Stimulated activated CD8-positive, alpha-beta memory T cell treated with anti-CD3 and anti-CD28 coated beads, Interleukin-15, amount 100 ng/mL, for 48 hours (primary cell): ENCODE measurements at regions not wholly inside any gene's neighbourhood (a gene's known extent, or its start where the extent isn't known, plus 50 kb on each side); places are given as distances from the start of the nearest gene placed in this dataset.

ENCODE experiments used
- DNase-seq, 2 donors: peaks; one replicate each; pipeline ENCODE4 v3.0.0-alpha.2; 2020; ENCODE audit warnings: low read depth in 2 of 2

- no peak for DNase-seq
Measured at GRCh38 chr13:80131204-80131603, 209.7 kb downstream of the SPRY2 start.

- no peak for DNase-seq
Measured at GRCh38 chr13:80126389-80127068, 214.4 kb downstream of the SPRY2 start.

- DNase-seq, result no peak
Measured at GRCh38 chr13:80123945-80124344, 217.0 kb downstream of the SPRY2 start.

GRCh38 chr13:80121038-80121437, 219.9 kb downstream of the SPRY2 start:
- no peak for DNase-seq

GRCh38 chr13:80118506-80118905, 222.4 kb downstream of the SPRY2 start:
- no peak for DNase-seq

GRCh38 chr13:80118099-80118498, 222.8 kb downstream of the SPRY2 start:
- DNase-seq, result no peak

GRCh38 chr13:80117515-80117914, 223.4 kb downstream of the SPRY2 start:
- DNase-seq, result no peak

- no peak for DNase-seq
Measured at GRCh38 chr13:80116107-80116506, 224.8 kb downstream of the SPRY2 start.

- DNase-seq, result no peak
Measured at GRCh38 chr13:80115616-80116015, 225.3 kb downstream of the SPRY2 start.

GRCh38 chr13:80113714-80114454, 227.0 kb downstream of the SPRY2 start:
- DNase-seq, result no peak

- DNase-seq, result no peak
Measured at GRCh38 chr13:80109303-80109702, 231.6 kb downstream of the SPRY2 start.

- no peak for DNase-seq
Measured at GRCh38 chr13:80105350-80105749, 235.6 kb downstream of the SPRY2 start.

- no peak for DNase-seq
Measured at GRCh38 chr13:80101040-80101439, 239.9 kb downstream of the SPRY2 start.

GRCh38 chr13:80100636-80101035, 240.3 kb downstream of the SPRY2 start:
- no peak for DNase-seq

- no peak for DNase-seq
Measured at GRCh38 chr13:80097561-80097960, 243.4 kb downstream of the SPRY2 start.

GRCh38 chr13:80096383-80096782, 244.5 kb downstream of the SPRY2 start:
- no peak for DNase-seq

GRCh38 chr13:80094526-80094925, 246.4 kb downstream of the SPRY2 start:
- no peak for DNase-seq

- DNase-seq, result no peak
Measured at GRCh38 chr13:80093888-80094287, 247.0 kb downstream of the SPRY2 start.

GRCh38 chr13:80086304-80086721, 254.6 kb downstream of the SPRY2 start:
- DNase-seq, result no peak

- DNase-seq, result no peak
Measured at GRCh38 chr13:80083853-80084676, 256.9 kb downstream of the SPRY2 start.

- DNase-seq, result no peak
Measured at GRCh38 chr13:80083081-80083852, 257.7 kb downstream of the SPRY2 start.
